ENCODE measurements at regions not wholly inside any gene's neighbourhood (a gene's known extent, or its start where the extent isn't known, plus 50 kb on each side); places are given as distances from the start of the nearest gene placed in this dataset.

DNA sequence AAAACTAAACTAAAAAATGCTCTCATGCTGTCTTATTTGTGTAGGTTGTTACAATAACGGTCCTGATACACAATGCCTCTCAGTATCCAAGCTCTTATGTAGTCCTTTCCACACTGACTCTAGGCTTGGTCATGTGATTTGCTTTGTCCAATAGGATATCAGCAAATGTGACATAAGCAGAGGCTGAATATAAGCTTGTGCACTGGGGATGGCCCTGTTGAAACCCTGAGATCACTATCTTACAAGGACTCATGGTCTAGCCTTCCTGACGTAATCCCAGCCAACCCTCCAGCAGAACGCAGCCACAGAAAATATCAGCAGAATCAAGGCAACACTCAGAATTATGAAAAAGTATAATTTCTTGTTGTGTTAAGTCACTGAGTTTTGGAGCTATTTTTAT is 145.1 kb upstream of the CCN2 start:
- H3K9ac ChIP-seq (ENCODE audit: low read length): no peak overlapping the region
- no peaks in the 10 kb centered on the region for H3K9me3 ChIP-seq (ENCODE audit: control insufficient read depth, low read length)
- no peaks in the 10 kb centered on the region for H3K36me3 ChIP-seq (ENCODE audit: control insufficient read depth, insufficient read depth, low read length, severe bottlenecking)
- DNase-seq (ENCODE audit: low read depth): no peak
- no peaks in the 10 kb centered on the region for H3K27me3 ChIP-seq (replicated peaks; ENCODE audit: control insufficient read depth, insufficient read depth, low read length)
- peaks cover 5% of the 10 kb centered on the region for H3K4me1 ChIP-seq (ENCODE audit: control insufficient read depth, insufficient read depth, low read length)
- H3K4me3 ChIP-seq (ENCODE audit: low read length): no peak overlapping the region

- H3K4me1 ChIP-seq (ENCODE audit: control insufficient read depth, insufficient read depth, low read length): peaks cover 16% of the 10 kb centered on the region
- H3K27me3 ChIP-seq (replicated peaks; ENCODE audit: control insufficient read depth, insufficient read depth, low read length): no peaks in the 10 kb centered on the region
- no peaks in the 10 kb centered on the region for H3K9me3 ChIP-seq (ENCODE audit: control insufficient read depth, low read length)
- no peak overlapping the region for H3K4me3 ChIP-seq (ENCODE audit: low read length)
- no peak overlapping the region for H3K9ac ChIP-seq (ENCODE audit: low read length)
- no peaks in the 10 kb centered on the region for H3K36me3 ChIP-seq (ENCODE audit: control insufficient read depth, insufficient read depth, low read length, severe bottlenecking)
- DNase-seq (ENCODE audit: low read depth): no peak
Measured at GRCh38 chr6:132089173-132089572, 138.0 kb upstream of the CCN2 start.

DNA sequence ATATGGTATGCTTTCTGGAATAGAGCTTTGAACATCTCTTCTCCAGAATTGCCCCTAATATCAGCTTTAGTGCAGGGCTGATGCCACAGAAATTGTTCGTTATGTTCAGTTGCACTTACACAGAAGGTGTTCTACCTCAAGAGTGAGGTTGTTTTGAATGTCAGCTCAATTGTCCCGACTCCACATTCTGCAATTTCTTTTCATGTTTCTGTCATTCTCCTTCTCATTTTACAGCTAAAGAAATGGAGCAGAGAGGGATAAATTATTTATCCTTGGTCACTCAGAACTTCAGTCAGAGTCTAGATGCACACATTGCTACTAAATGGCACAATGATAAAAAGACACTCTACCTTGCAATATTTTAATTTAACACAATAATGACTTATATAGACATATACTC is 137.0 kb upstream of the CCN2 start:
- Histone ChIP-seq H3K27me3 (replicated peaks; ENCODE audit: control insufficient read depth, insufficient read depth, low read length) (no peaks in the 10 kb centered on the region), H3K4me3 (ENCODE audit: low read length) (no peak overlapping the region), H3K9me3 (ENCODE audit: control insufficient read depth, low read length) (no peaks in the 10 kb centered on the region), H3K36me3 (ENCODE audit: control insufficient read depth, insufficient read depth, low read length, severe bottlenecking) (no peaks in the 10 kb centered on the region), H3K9ac (ENCODE audit: low read length) (no peak overlapping the region), H3K4me1 (ENCODE audit: control insufficient read depth, insufficient read depth, low read length) (peaks cover 16% of the 10 kb centered on the region)
- DNase-seq (ENCODE audit: low read depth): no peak

DNA sequence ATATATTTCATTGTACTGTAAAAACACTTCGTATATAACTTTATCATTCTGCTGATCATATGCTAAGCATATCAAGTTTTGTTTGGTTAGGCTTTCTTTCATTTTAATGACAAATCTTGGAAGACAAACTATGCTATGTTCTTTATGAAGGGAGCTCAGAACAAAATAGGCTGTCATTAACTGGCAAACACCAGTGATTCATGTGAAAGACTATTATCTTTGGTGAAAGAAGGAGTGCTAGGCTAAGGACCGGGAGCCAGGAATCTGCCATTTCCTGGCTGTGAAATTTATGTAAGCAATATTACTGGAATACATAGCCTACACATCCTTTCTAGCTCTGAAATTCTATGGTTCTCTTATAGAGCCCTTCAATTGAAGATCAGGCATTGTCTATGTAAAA is 136.2 kb upstream of the CCN2 start:
- no peak overlapping the region for H3K9ac ChIP-seq (ENCODE audit: low read length)
- H3K9me3 ChIP-seq (ENCODE audit: control insufficient read depth, low read length): no peaks in the 10 kb centered on the region
- H3K36me3 ChIP-seq (ENCODE audit: control insufficient read depth, insufficient read depth, low read length, severe bottlenecking): no peaks in the 10 kb centered on the region
- DNase-seq (ENCODE audit: low read depth): no peak
- no peak overlapping the region for H3K4me3 ChIP-seq (ENCODE audit: low read length)
- H3K27me3 ChIP-seq (replicated peaks; ENCODE audit: control insufficient read depth, insufficient read depth, low read length): no peaks in the 10 kb centered on the region
- peaks cover 16% of the 10 kb centered on the region for H3K4me1 ChIP-seq (ENCODE audit: control insufficient read depth, insufficient read depth, low read length)

DNA sequence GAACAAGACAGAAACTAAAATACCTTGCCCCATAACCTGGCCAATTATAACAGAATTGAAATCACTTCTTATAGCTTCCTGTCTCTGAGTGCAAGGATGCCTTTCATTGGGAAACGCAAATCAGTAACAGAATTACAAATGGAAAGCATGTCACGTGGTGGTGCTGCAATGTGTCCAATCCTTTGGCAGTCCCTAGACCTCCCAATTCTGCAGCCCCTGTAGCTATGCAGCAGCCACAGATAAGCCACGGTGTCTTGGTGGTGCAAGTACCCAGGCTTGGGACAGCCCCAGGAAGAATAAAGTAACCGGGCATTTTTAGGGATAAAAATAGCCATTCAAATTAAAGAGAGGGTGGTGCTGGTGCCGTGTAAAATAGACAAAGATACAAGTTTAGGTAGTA is 134.6 kb upstream of the CCN2 start:
- Histone ChIP-seq H3K4me1 (ENCODE audit: control insufficient read depth, insufficient read depth, low read length) (peaks cover 16% of the 10 kb centered on the region), H3K9me3 (ENCODE audit: control insufficient read depth, low read length) (no peaks in the 10 kb centered on the region), H3K9ac (ENCODE audit: low read length) (peak overlapping the region; percentile 68), H3K4me3 (ENCODE audit: low read length) (no peak overlapping the region), H3K36me3 (ENCODE audit: control insufficient read depth, insufficient read depth, low read length, severe bottlenecking) (no peaks in the 10 kb centered on the region), H3K27me3 (replicated peaks; ENCODE audit: control insufficient read depth, insufficient read depth, low read length) (no peaks in the 10 kb centered on the region)
- DNase-seq (ENCODE audit: low read depth): no peak

DNA sequence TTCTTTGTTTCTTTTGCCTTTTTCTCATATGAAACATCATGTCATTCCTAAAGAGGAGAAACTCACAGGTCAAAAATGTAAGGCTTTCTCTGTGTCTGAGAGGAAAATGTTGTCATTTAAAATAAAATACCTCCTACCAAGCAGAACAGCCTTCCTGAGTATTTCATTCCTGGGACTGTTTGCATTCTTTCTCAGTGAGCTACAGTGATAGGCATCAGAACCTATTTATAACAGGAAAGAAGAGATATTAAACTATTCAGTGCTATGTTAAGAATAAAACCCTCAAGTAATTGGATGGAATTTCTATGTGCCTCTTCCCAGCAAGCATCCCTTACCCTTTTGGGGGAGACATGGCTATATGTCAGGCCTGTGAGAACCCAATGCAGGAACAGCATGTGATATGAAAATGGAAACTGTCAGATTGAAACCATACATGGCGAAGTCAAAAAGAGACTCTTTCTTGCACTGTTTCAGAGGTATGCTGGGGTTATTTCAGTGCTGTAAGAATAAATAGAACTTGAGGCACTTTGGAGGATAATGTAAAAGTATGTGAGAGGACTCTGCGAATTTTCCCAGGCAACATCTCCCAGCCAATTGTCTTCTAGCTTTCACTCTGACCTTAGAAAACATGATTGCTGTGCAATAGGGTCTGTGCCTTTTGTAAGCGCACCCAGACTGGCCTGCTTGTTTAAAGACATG is 133.8 kb upstream of the CCN2 start:
- DNase-seq (ENCODE audit: low read depth): peak; percentile 88

GRCh38 chr6:132082421-132082820 is 131.2 kb upstream of the CCN2 start:
- Histone ChIP-seq H3K9me3 (ENCODE audit: control insufficient read depth, low read length) (no peaks in the 10 kb centered on the region), H3K4me1 (ENCODE audit: control insufficient read depth, insufficient read depth, low read length) (peaks cover 16% of the 10 kb centered on the region), H3K27me3 (replicated peaks; ENCODE audit: control insufficient read depth, insufficient read depth, low read length) (no peaks in the 10 kb centered on the region), H3K4me3 (ENCODE audit: low read length) (no peak overlapping the region), H3K36me3 (ENCODE audit: control insufficient read depth, insufficient read depth, low read length, severe bottlenecking) (no peaks in the 10 kb centered on the region), H3K9ac (ENCODE audit: low read length) (no peak overlapping the region)
- no peak for DNase-seq (ENCODE audit: low read depth)

More for the DNA sequence above, 133.8 kb upstream of the CCN2 start:
- Histone ChIP-seq H3K36me3 (ENCODE audit: control insufficient read depth, insufficient read depth, low read length, severe bottlenecking) (no peaks in the 10 kb centered on the region), H3K4me1 (ENCODE audit: control insufficient read depth, insufficient read depth, low read length) (peaks cover 16% of the 10 kb centered on the region), H3K27me3 (replicated peaks; ENCODE audit: control insufficient read depth, insufficient read depth, low read length) (no peaks in the 10 kb centered on the region), H3K9ac (ENCODE audit: low read length) (peak overlapping the region; percentile 68), H3K4me3 (ENCODE audit: low read length) (peak overlapping the region; percentile 1), H3K9me3 (ENCODE audit: control insufficient read depth, low read length) (no peaks in the 10 kb centered on the region)

- Histone ChIP-seq H3K4me3 (ENCODE audit: low read length) (no peak overlapping the region), H3K27me3 (replicated peaks; ENCODE audit: control insufficient read depth, insufficient read depth, low read length) (no peaks in the 10 kb centered on the region), H3K9me3 (ENCODE audit: control insufficient read depth, low read length) (no peaks in the 10 kb centered on the region), H3K4me1 (ENCODE audit: control insufficient read depth, insufficient read depth, low read length) (peaks cover 16% of the 10 kb centered on the region), H3K36me3 (ENCODE audit: control insufficient read depth, insufficient read depth, low read length, severe bottlenecking) (no peaks in the 10 kb centered on the region), H3K9ac (ENCODE audit: low read length) (no peak overlapping the region)
- DNase-seq (ENCODE audit: low read depth): no peak
Measured at GRCh38 chr6:132081338-132081737, 130.2 kb upstream of the CCN2 start.

DNA sequence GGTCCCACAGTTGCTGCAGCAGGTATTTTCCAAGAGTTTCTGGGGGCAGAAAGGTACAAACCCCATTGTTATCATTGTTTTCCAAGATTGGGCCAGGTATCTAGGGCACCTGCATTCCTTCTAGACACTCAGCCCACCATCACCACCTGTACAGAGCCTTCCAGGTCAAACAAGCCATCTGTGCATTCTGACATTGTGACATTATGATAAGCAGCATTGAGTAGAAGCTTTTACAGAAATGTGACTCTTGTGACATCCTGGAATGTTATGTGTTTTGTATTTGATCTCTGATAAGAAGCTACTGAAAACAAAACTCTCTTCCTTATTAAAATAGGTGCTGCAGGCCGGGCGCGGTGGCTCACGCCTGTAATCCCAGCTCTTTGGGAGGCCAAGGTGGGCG is 128.1 kb upstream of the CCN2 start:
- Histone ChIP-seq H3K4me1 (ENCODE audit: control insufficient read depth, insufficient read depth, low read length) (no peaks in the 10 kb centered on the region), H3K9me3 (ENCODE audit: control insufficient read depth, low read length) (no peaks in the 10 kb centered on the region), H3K9ac (ENCODE audit: low read length) (no peak overlapping the region), H3K4me3 (ENCODE audit: low read length) (no peak overlapping the region), H3K27me3 (replicated peaks; ENCODE audit: control insufficient read depth, insufficient read depth, low read length) (no peaks in the 10 kb centered on the region), H3K36me3 (ENCODE audit: control insufficient read depth, insufficient read depth, low read length, severe bottlenecking) (no peaks in the 10 kb centered on the region)
- DNase-seq (ENCODE audit: low read depth): no peak

DNA sequence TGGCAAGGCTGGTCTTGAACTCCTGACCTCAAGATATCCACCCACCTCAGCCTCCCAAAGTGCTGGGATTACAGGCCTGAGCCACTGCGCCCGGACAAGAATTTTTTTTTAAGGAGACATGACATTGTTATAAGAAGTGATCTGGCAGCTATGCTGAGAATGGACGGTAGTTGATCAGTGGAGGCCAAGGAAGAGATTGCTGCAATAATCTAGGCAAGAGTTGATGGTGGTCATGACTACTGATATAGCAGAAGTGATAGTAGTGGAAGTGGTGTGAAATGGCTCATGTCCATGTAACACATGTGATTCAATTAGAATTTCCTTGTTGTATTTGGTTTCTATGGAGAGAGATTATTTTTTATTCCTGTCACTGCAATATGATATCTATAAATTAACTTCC is 125.3 kb upstream of the CCN2 start:
- no peak for DNase-seq (ENCODE audit: low read depth)
- H3K27me3 ChIP-seq (replicated peaks; ENCODE audit: control insufficient read depth, insufficient read depth, low read length): no peaks in the 10 kb centered on the region
- no peaks in the 10 kb centered on the region for H3K9me3 ChIP-seq (ENCODE audit: control insufficient read depth, low read length)
- no peak overlapping the region for H3K9ac ChIP-seq (ENCODE audit: low read length)
- H3K4me1 ChIP-seq (ENCODE audit: control insufficient read depth, insufficient read depth, low read length): peaks cover 5% of the 10 kb centered on the region
- H3K4me3 ChIP-seq (ENCODE audit: low read length): no peak overlapping the region
- no peaks in the 10 kb centered on the region for H3K36me3 ChIP-seq (ENCODE audit: control insufficient read depth, insufficient read depth, low read length, severe bottlenecking)

- Histone ChIP-seq H3K9ac (ENCODE audit: low read length) (peak overlapping the region; percentile 10), H3K4me1 (ENCODE audit: control insufficient read depth, insufficient read depth, low read length) (peaks cover 5% of the 10 kb centered on the region), H3K9me3 (ENCODE audit: control insufficient read depth, low read length) (no peaks in the 10 kb centered on the region), H3K4me3 (ENCODE audit: low read length) (peak overlapping the region; percentile 35), H3K36me3 (ENCODE audit: control insufficient read depth, insufficient read depth, low read length, severe bottlenecking) (no peaks in the 10 kb centered on the region), H3K27me3 (replicated peaks; ENCODE audit: control insufficient read depth, insufficient read depth, low read length) (no peaks in the 10 kb centered on the region)
- DNase-seq (ENCODE audit: low read depth): no peak
Measured at GRCh38 chr6:132072831-132073230, 121.7 kb upstream of the CCN2 start.

GRCh38 chr6:132072271-132072670 is 121.1 kb upstream of the CCN2 start:
- H3K27me3 ChIP-seq (replicated peaks; ENCODE audit: control insufficient read depth, insufficient read depth, low read length): no peaks in the 10 kb centered on the region
- DNase-seq (ENCODE audit: low read depth): no peak
- H3K36me3 ChIP-seq (ENCODE audit: control insufficient read depth, insufficient read depth, low read length, severe bottlenecking): no peaks in the 10 kb centered on the region
- no peak overlapping the region for H3K4me3 ChIP-seq (ENCODE audit: low read length)
- no peak overlapping the region for H3K9ac ChIP-seq (ENCODE audit: low read length)
- H3K4me1 ChIP-seq (ENCODE audit: control insufficient read depth, insufficient read depth, low read length): peaks cover 7% of the 10 kb centered on the region
- no peaks in the 10 kb centered on the region for H3K9me3 ChIP-seq (ENCODE audit: control insufficient read depth, low read length)
